Activated effector memory CD4-positive, alpha-beta T cell treated with Interleukin-2 at 50 U/mL for 16 hours (primary cell): ENCODE measurements at regions not wholly inside any gene's neighbourhood (a gene's known extent, or its start where the extent isn't known, plus 50 kb on each side); places are given as distances from the start of the nearest gene placed in this dataset.
"Not testable (repeated sequence)": the region's sequence is repeated elsewhere in the genome, so short reads cannot be mapped to it uniquely, and the experiment has no call there.

Source experiments
- DNase-seq: peaks from one replicate; pipeline ENCODE4 v3.0.0-alpha.2; 2020

GRCh38 chr10:124262971-124263370 is 155.8 kb downstream of the OAT start:
- DNase-seq: no peak

- DNase-seq: no peak
Measured at GRCh38 chr10:124262234-124262865, 156.4 kb downstream of the OAT start.

- DNase-seq: no peak
Measured at GRCh38 chr10:124259139-124259825, 159.4 kb downstream of the OAT start.

GRCh38 chr10:124257781-124258180 is 160.9 kb downstream of the OAT start:
- no peak for DNase-seq

GRCh38 chr10:124256151-124256550 is 162.6 kb downstream of the OAT start:
- no peak for DNase-seq

GRCh38 chr10:124255556-124255955 is 162.2 kb upstream of the CHST15 start:
- no peak for DNase-seq

GRCh38 chr10:124254490-124254889 is 161.1 kb upstream of the CHST15 start:
- no peak for DNase-seq

- DNase-seq: no peak
Measured at GRCh38 chr10:124253006-124253405, 159.6 kb upstream of the CHST15 start.

- no peak for DNase-seq
Measured at GRCh38 chr10:124252097-124252715, 158.8 kb upstream of the CHST15 start.

GRCh38 chr10:124251317-124252065 is 158.1 kb upstream of the CHST15 start:
- DNase-seq: no peak

- no peak for DNase-seq
Measured at GRCh38 chr10:124250506-124250905, 157.1 kb upstream of the CHST15 start.

- no peak for DNase-seq
Measured at GRCh38 chr10:124249812-124250432, 156.5 kb upstream of the CHST15 start.

GRCh38 chr10:124249196-124249595 is 155.8 kb upstream of the CHST15 start:
- no peak for DNase-seq

- no peak for DNase-seq
Measured at GRCh38 chr10:124248056-124249045, 155.0 kb upstream of the CHST15 start.

GRCh38 chr10:124245806-124246440 is 152.5 kb upstream of the CHST15 start:
- DNase-seq: no peak

GRCh38 chr10:124245191-124245590 is 151.8 kb upstream of the CHST15 start:
- DNase-seq: no peak

GRCh38 chr10:124244256-124244877 is 151.0 kb upstream of the CHST15 start:
- no peak for DNase-seq

- DNase-seq: no peak
Measured at GRCh38 chr10:124243702-124244121, 150.3 kb upstream of the CHST15 start.

- DNase-seq: no peak
Measured at GRCh38 chr10:124242791-124243190, 149.4 kb upstream of the CHST15 start.

GRCh38 chr10:124242365-124242764 is 149.0 kb upstream of the CHST15 start:
- DNase-seq: no peak

GRCh38 chr10:124241510-124241909 is 148.1 kb upstream of the CHST15 start:
- DNase-seq: not testable (repeated sequence)
